Smooth muscle cell (in vitro differentiated cells): ENCODE measurements at regions not wholly inside any gene's neighbourhood (a gene's known extent, or its start where the extent isn't known, plus 50 kb on each side); places are given as distances from the start of the nearest gene placed in this dataset.

Source experiments
- DNase-seq: peaks from one replicate; lab custom pipeline; 2025; ENCODE audit not compliant: unreplicated experiment; lab: John Stamatoyannopoulos, UW
- H2AFZ ChIP-seq: fragments of 200-600 bp; sonication (generic); 2 replicates; pipeline ENCODE4 v1.6.0; 2016; ENCODE audit warnings: antibody characterized with exemption, low read depth, mild to moderate bottlenecking
- H3F3A ChIP-seq: fragments of 200-600 bp; sonication (generic); 2 replicates; pipeline ENCODE4 v1.6.0; 2017; ENCODE audit warnings: antibody characterized with exemption, low read depth
- H3K27ac ChIP-seq: fragments of 200-600 bp; sonication (generic); 2 replicates; pipeline ENCODE4 v1.5.1; 2016; ENCODE audit warnings: low read depth, mild to moderate bottlenecking
- H3K27me3 ChIP-seq: fragments of 200-600 bp; sonication (generic); 2 replicates; pipeline ENCODE4 v1.6.1; 2016; ENCODE audit warnings: low read depth, mild to moderate bottlenecking
- H3K36me3 ChIP-seq: fragments of 200-600 bp; sonication (generic); 2 replicates; pipeline ENCODE4 v1.5.1; 2016; ENCODE audit warnings: low read depth
- H3K4me1 ChIP-seq: fragments of 200-600 bp; sonication (generic); 2 replicates; pipeline ENCODE4 v1.5.1; 2016; ENCODE audit warnings: low read depth
- H3K4me2 ChIP-seq: fragments of 200-600 bp; sonication (generic); 2 replicates; pipeline ENCODE4 v1.6.0; 2016; ENCODE audit warnings: mild to moderate bottlenecking
- H3K4me3 ChIP-seq: fragments of 200-600 bp; sonication (generic); 2 replicates; pipeline ENCODE4 v1.5.1; 2016; ENCODE audit warnings: mild to moderate bottlenecking
- H3K79me2 ChIP-seq: fragments of 200-600 bp; sonication (generic); 2 replicates; pipeline ENCODE4 v1.6.0; 2016; ENCODE audit warnings: low read depth, mild to moderate bottlenecking
- H3K9ac ChIP-seq: fragments of 200-600 bp; sonication (generic); 2 replicates; pipeline ENCODE4 v1.6.0; 2016; ENCODE audit warnings: low read depth
- H3K9me3 ChIP-seq: fragments of 200-600 bp; sonication (generic); replicated peaks from 2 replicates; pipeline ENCODE4 v1.5.1; 2016; ENCODE audit warnings: low read depth
- H4K20me1 ChIP-seq: fragments of 200-600 bp; sonication (generic); 2 replicates; pipeline ENCODE4 v1.6.0; 2016; ENCODE audit warnings: low read depth
- CTCF ChIP-seq: fragments of 200-600 bp; sonication (generic); IDR thresholded peaks from 2 replicates; pipeline ENCODE4 v1.5.1; 2017; ENCODE audit warnings: borderline replicate concordance, mild to moderate bottlenecking, antibody characterized with exemption; ENCODE audit not compliant: insufficient read depth, poor library complexity, severe bottlenecking
- WGBS: methylation state at CpG from one replicate; pipeline ENCODE4 v1.1.7; 2016; ENCODE audit warnings: low lambda C conversion rate; 5-methylcytosine and 5-hydroxymethylcytosine counted together

GRCh38 chr18:78776706-78777285, 202.8 kb upstream of the SALL3 start:
- no peak for TF ChIP-seq CTCF
- no peaks in the 10 kb centered on the region for H3K36me3 ChIP-seq
- no peak overlapping the region for H3K4me3 ChIP-seq
- H2AFZ ChIP-seq: no peak overlapping the region
- DNase-seq: no peak
- no peaks in the 10 kb centered on the region for H4K20me1 ChIP-seq
- H3K27ac ChIP-seq: no peak overlapping the region
- 91% methylated on average over 17 of the region's 17 CpGs for WGBS
- no peaks in the 10 kb centered on the region for H3K4me1 ChIP-seq
- no peaks in the 10 kb centered on the region for H3F3A ChIP-seq
- H3K9me3 ChIP-seq: no peaks in the 10 kb centered on the region
- H3K9ac ChIP-seq: no peak overlapping the region
- H3K27me3 ChIP-seq: no peaks in the 10 kb centered on the region
- no peaks in the 10 kb centered on the region for H3K79me2 ChIP-seq
- H3K4me2 ChIP-seq: no peak overlapping the region

- Histone ChIP-seq H3K4me3 (no peak overlapping the region), H3K4me1 (no peaks in the 10 kb centered on the region), H4K20me1 (no peaks in the 10 kb centered on the region), H3K27me3 (no peaks in the 10 kb centered on the region), H2AFZ (no peak overlapping the region), H3K4me2 (no peak overlapping the region), H3K36me3 (no peaks in the 10 kb centered on the region), H3F3A (no peaks in the 10 kb centered on the region), H3K79me2 (no peaks in the 10 kb centered on the region), H3K27ac (no peak overlapping the region), H3K9me3 (no peaks in the 10 kb centered on the region), H3K9ac (no peak overlapping the region)
- TF ChIP-seq CTCF: no peak
- 93% methylated on average over 17 of the region's 17 CpGs for WGBS
- no peak for DNase-seq
These were observed 201.6 kb upstream of the SALL3 start for GRCh38 chr18:78777992-78778391.

GRCh38 chr18:78778651-78779050, 201.0 kb upstream of the SALL3 start:
- H3K27ac ChIP-seq: no peak overlapping the region
- DNase-seq: no peak
- H3K36me3 ChIP-seq: no peaks in the 10 kb centered on the region
- H3K4me2 ChIP-seq: no peak overlapping the region
- no peaks in the 10 kb centered on the region for H3K27me3 ChIP-seq
- no peak overlapping the region for H3K4me3 ChIP-seq
- H3K79me2 ChIP-seq: no peaks in the 10 kb centered on the region
- H3K9me3 ChIP-seq: no peaks in the 10 kb centered on the region
- no peaks in the 10 kb centered on the region for H3F3A ChIP-seq
- no peaks in the 10 kb centered on the region for H3K4me1 ChIP-seq
- no peaks in the 10 kb centered on the region for H4K20me1 ChIP-seq
- no peak overlapping the region for H2AFZ ChIP-seq
- H3K9ac ChIP-seq: no peak overlapping the region
- no peak for TF ChIP-seq CTCF
- 96% methylated on average over 15 of the region's 15 CpGs for WGBS

- Histone ChIP-seq H3K4me2 (no peak overlapping the region), H4K20me1 (no peaks in the 10 kb centered on the region), H3F3A (no peaks in the 10 kb centered on the region), H3K9me3 (no peaks in the 10 kb centered on the region), H3K27me3 (no peaks in the 10 kb centered on the region), H3K9ac (no peak overlapping the region), H3K27ac (no peak overlapping the region), H2AFZ (no peak overlapping the region), H3K4me1 (no peaks in the 10 kb centered on the region), H3K4me3 (no peak overlapping the region), H3K79me2 (no peaks in the 10 kb centered on the region), H3K36me3 (no peaks in the 10 kb centered on the region)
- TF ChIP-seq CTCF: no peak
- DNase-seq: no peak
- WGBS: 93% methylated on average over 28 of the region's 29 CpGs
These were observed 199.5 kb upstream of the SALL3 start for GRCh38 chr18:78779996-78780718.
